ENCODE measurements at regions not wholly inside any gene's neighbourhood (a gene's known extent, or its start where the extent isn't known, plus 50 kb on each side); places are given as distances from the start of the nearest gene placed in this dataset.
"Not testable (repeated sequence)": the region's sequence is repeated elsewhere in the genome, so short reads cannot be mapped to it uniquely, and the experiment has no call there.

DNA sequence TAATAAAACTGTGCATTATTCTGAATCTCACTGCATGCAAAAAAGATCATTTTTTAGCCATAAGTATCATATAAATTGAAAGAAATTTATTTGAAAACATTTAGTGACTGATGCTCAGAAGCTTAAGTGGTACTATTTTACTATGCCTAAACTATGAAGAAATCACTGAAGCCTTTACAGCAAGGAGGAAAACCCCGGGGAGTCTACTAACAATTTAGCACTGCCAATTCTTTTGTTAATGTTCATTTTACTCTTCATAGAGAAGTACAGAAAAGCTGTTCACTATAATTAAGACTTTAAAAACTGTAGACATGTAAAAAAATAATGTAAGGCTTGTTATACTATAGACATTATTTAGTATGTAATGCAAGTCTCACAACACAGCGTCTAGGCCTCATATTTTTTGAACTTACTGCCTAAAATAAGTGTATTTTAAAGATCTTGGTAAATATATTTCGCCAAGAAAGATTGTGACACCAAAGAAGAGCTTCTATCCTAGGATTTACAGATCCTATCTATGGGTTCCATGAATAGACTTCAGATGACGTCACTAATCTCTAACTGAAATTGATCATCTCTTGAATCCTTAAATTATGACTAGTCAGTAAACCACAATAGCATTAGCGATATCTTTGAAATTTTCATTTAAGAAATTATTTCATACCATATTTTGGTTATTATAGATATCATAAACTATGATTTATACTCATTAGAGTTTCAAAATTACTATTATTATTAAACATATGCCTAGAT is 602.5 kb downstream of the TMA16 start:
- H3K9me3 ChIP-seq (ENCODE audit: control insufficient read depth, insufficient read depth, low read depth, low read length): no peaks in the 10 kb centered on the region
- H3K36me3 ChIP-seq (ENCODE audit: control insufficient read depth in 2 of 2, insufficient read depth in 1 of 2, low read length in 2 of 2): no peaks in the 10 kb centered on the region
- H3K27ac ChIP-seq (ENCODE audit: extremely low read depth, low read depth, low read length): no peak overlapping the region
- no peak overlapping the region for H3K4me3 ChIP-seq (ENCODE audit: low read depth, low read length)
- POLR2A ChIA-PET: no interaction called here
- TF ChIP-seq, protein P1, sequence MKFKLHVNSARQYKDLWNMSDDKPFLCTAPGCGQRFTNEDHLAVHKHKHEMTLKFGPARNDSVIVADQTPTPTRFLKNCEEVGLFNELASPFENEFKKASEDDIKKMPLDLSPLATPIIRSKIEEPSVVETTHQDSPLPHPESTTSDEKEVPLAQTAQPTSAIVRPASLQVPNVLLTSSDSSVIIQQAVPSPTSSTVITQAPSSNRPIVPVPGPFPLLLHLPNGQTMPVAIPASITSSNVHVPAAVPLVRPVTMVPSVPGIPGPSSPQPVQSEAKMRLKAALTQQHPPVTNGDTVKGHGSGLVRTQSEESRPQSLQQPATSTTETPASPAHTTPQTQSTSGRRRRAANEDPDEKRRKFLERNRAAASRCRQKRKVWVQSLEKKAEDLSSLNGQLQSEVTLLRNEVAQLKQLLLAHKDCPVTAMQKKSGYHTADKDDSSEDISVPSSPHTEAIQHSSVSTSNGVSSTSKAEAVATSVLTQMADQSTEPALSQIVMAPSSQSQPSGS (tag by site-specific recombination; IDR thresholded peaks at IDR 0.05; ENCODE audit: low read depth): peak; percentile 41; the same call in 1 of the 2 replicates
- TF ChIP-seq HOXD13 (CRISPR knock-in tag; IDR thresholded peaks at IDR 0.05; ENCODE audit: borderline replicate concordance) (no peak), ZNF610 (tag by site-specific recombination; IDR thresholded peaks at IDR 0.05; ENCODE audit: borderline replicate concordance) (no peak), ZSCAN23 (tag by site-specific recombination; IDR thresholded peaks at IDR 0.05) (no peak), ZNF19 (tag by site-specific recombination; IDR thresholded peaks at IDR 0.05; ENCODE audit: low read depth) (no peak)
- no peaks in the 10 kb centered on the region for H3K4me1 ChIP-seq (ENCODE audit: control insufficient read depth, insufficient read depth, low read length)
- CTCF ChIA-PET: no interaction called here

GRCh38 chr4:164100741-164101365 is 606.4 kb downstream of the TMA16 start:
- CTCF ChIA-PET; H3K36me3 ChIP-seq (ENCODE audit: control insufficient read depth in 2 of 2, insufficient read depth in 1 of 2, low read length in 2 of 2); H3K4me1 ChIP-seq (ENCODE audit: control insufficient read depth, insufficient read depth, low read length); H3K27ac ChIP-seq (ENCODE audit: extremely low read depth, low read depth, low read length); POLR2A ChIA-PET; H3K4me3 ChIP-seq (ENCODE audit: low read depth, low read length); H3K9me3 ChIP-seq (ENCODE audit: control insufficient read depth, insufficient read depth, low read depth, low read length): not testable (repeated sequence)

DNA sequence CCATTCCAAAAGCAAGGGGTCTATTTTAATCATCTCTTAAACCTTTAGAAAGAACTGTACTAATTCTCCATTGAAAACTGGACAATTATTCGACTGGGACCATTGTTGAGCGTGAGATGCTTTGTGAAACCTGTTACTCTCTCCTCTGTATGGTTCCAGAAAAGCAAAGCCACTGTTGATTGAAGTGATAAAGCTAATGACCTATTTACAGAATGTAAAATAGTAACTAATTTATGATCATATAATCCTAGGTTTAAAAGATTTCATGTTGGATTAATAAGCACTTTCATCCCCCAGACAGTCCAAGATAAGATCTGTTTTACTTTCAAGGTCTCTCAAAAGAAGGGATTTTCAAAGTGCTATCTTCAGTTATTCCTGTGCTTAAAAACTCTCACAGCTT is 614.5 kb downstream of the TMA16 start:
- Histone ChIP-seq H3K9me3 (ENCODE audit: control insufficient read depth, insufficient read depth, low read depth, low read length) (no peaks in the 10 kb centered on the region), H3K4me1 (ENCODE audit: control insufficient read depth, insufficient read depth, low read length) (no peaks in the 10 kb centered on the region), H3K27ac (ENCODE audit: extremely low read depth, low read depth, low read length) (no peak overlapping the region), H3K36me3 (ENCODE audit: control insufficient read depth in 2 of 2, insufficient read depth in 1 of 2, low read length in 2 of 2) (no peaks in the 10 kb centered on the region), H3K4me3 (ENCODE audit: low read depth, low read length) (no peak overlapping the region)
- TF ChIP-seq ZNF416 (tag by site-specific recombination; IDR thresholded peaks at IDR 0.05): no peak
- no peak for TF ChIP-seq ZNF394 (tag by site-specific recombination; IDR thresholded peaks at IDR 0.05; ENCODE audit: borderline replicate concordance)
- TF ChIP-seq ZNF221 (tag by site-specific recombination; IDR thresholded peaks at IDR 0.05; ENCODE audit: borderline replicate concordance): no peak
- TF ChIP-seq ZNF366 (tag by site-specific recombination; conservative IDR thresholded peaks at IDR 0.05): no peak
- TF ChIP-seq ZNF341 (tag by site-specific recombination; IDR thresholded peaks at IDR 0.05; ENCODE audit: low read depth): no peak
- TF ChIP-seq ZNF155 (tag by site-specific recombination; IDR thresholded peaks at IDR 0.05): no peak
- TF ChIP-seq ZNF621 (tag by site-specific recombination; IDR thresholded peaks at IDR 0.05): no peak
- no peak for TF ChIP-seq ZIC2 (tag by site-specific recombination; IDR thresholded peaks at IDR 0.05)
- no peak for TF ChIP-seq ZNF747 (tag by site-specific recombination; IDR thresholded peaks at IDR 0.05)
- no peak for TF ChIP-seq ZNF76 (tag by site-specific recombination; IDR thresholded peaks at IDR 0.05; ENCODE audit: borderline replicate concordance, low read depth)
- no peak for TF ChIP-seq ZSCAN18 (tag by site-specific recombination; IDR thresholded peaks at IDR 0.05)
- TF ChIP-seq, protein P2, sequence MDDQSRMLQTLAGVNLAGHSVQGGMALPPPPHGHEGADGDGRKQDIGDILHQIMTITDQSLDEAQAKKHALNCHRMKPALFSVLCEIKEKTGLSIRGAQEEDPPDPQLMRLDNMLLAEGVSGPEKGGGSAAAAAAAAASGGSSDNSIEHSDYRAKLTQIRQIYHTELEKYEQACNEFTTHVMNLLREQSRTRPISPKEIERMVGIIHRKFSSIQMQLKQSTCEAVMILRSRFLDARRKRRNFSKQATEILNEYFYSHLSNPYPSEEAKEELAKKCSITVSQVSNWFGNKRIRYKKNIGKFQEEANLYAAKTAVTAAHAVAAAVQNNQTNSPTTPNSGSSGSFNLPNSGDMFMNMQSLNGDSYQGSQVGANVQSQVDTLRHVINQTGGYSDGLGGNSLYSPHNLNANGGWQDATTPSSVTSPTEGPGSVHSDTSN (CRISPR knock-in tag; IDR thresholded peaks at IDR 0.05): no peak
- TF ChIP-seq ZNF2 (tag by site-specific recombination; IDR thresholded peaks at IDR 0.05): no peak
- TF ChIP-seq YY2 (tag by site-specific recombination; IDR thresholded peaks at IDR 0.05): no peak
- TF ChIP-seq ZNF426 (tag by site-specific recombination; IDR thresholded peaks at IDR 0.05): no peak
- TF ChIP-seq ZNF596 (tag by site-specific recombination; IDR thresholded peaks at IDR 0.05): no peak
- no peak for TF ChIP-seq KLF17 (tag by site-specific recombination; IDR thresholded peaks at IDR 0.05)
- no peak for TF ChIP-seq KLF8 (tag by site-specific recombination; IDR thresholded peaks at IDR 0.05)
- no peak for TF ChIP-seq ZNF544 (tag by site-specific recombination; IDR thresholded peaks at IDR 0.05)
- TF ChIP-seq ZFHX2 (tag by site-specific recombination; conservative IDR thresholded peaks at IDR 0.05): no peak
- CTCF ChIA-PET: no interaction called here
- POLR2A ChIA-PET: no interaction called here
